PC-9 (cell line): ENCODE measurements at regions not wholly inside any gene's neighbourhood (a gene's known extent, or its start where the extent isn't known, plus 50 kb on each side); places are given as distances from the start of the nearest gene placed in this dataset.

Source experiments
- BruUV-seq: library from RNA; stranded (reverse); fragments of 400-500 nt; replicated peaks from 2 replicates; lab custom pipeline; 2021; lab: Mats Ljungman, UMichigan
- CTCF ChIA-PET: fragments of 300-600 bp; sonication (Branson Sonifier 250); formaldehyde crosslinking; loops from one replicate; lab custom pipeline; 2022; ENCODE audit warnings: antibody characterized with exemption; lab: Charles Lee
- POLR2A ChIA-PET: fragments of 300-600 bp; sonication (Branson Sonifier 250); formaldehyde crosslinking; loops from one replicate; lab custom pipeline; 2022; ENCODE audit warnings: antibody characterized with exemption; ENCODE audit not compliant: unreplicated experiment; lab: Charles Lee
- DNase-seq, 2 experiments: peaks; one replicate each; pipeline versions ENCODE4 v3.0.0 to v3.0.0-alpha.2; 2015 to 2022; ENCODE audit warnings: mixed read lengths in 1 of 2
- H2AFZ ChIP-seq: fragments of 200-600 bp; sonication (generic); 2 replicates; pipeline ENCODE4 v1.8.1; 2017; ENCODE audit warnings: antibody characterized with exemption
- H3F3A ChIP-seq: fragments of 200-600 bp; sonication (generic); 2 replicates; pipeline ENCODE4 v1.8.1; 2017; ENCODE audit warnings: antibody characterized with exemption, mild to moderate bottlenecking, low read depth; ENCODE audit not compliant: insufficient read depth
- H3K27ac ChIP-seq: fragments of 200-600 bp; sonication (generic); 2 replicates; pipeline ENCODE4 v1.6.1; 2016; ENCODE audit warnings: mixed run types
- H3K27me3 ChIP-seq: fragments of 200-600 bp; sonication (generic); 2 replicates; pipeline ENCODE4 v1.6.1; 2016; ENCODE audit warnings: low read depth, mixed run types; ENCODE audit not compliant: insufficient read depth
- H3K36me3 ChIP-seq: fragments of 200-600 bp; sonication (generic); 2 replicates; pipeline ENCODE4 v1.6.1; 2016; ENCODE audit warnings: low read depth, mixed run types
- H3K4me1 ChIP-seq: fragments of 200-600 bp; sonication (generic); replicated peaks from 2 replicates; pipeline ENCODE4 v1.6.1; 2016; ENCODE audit warnings: mixed run types; ENCODE audit not compliant: insufficient read depth
- H3K4me2 ChIP-seq: fragments of 200-600 bp; sonication (generic); 2 replicates; pipeline ENCODE4 v1.6.1; 2017; ENCODE audit warnings: mixed run types
- H3K4me3 ChIP-seq: fragments of 200-600 bp; sonication (generic); 2 replicates; pipeline ENCODE4 v1.6.1; 2016; ENCODE audit warnings: mixed run types
- H3K79me2 ChIP-seq: fragments of 200-600 bp; sonication (generic); 2 replicates; pipeline ENCODE4 v1.6.1; 2017; ENCODE audit warnings: low read depth, mixed run types
- H3K9me2 ChIP-seq: fragments of 200-600 bp; sonication (generic); 2 replicates; pipeline ENCODE4 v1.8.1; 2017; ENCODE audit warnings: mild to moderate bottlenecking; ENCODE audit not compliant: insufficient read depth
- H3K9me3 ChIP-seq: fragments of 200-600 bp; sonication (generic); 2 replicates; pipeline ENCODE4 v1.8.1; 2016; ENCODE audit warnings: low read depth; ENCODE audit not compliant: insufficient read depth
- H4K20me1 ChIP-seq: fragments of 200-600 bp; sonication (generic); 2 replicates; pipeline ENCODE4 v1.8.1; 2017; ENCODE audit not compliant: insufficient read depth
- CTCF ChIP-seq: fragments of 200-600 bp; sonication (generic); conservative IDR thresholded peaks from 2 replicates; pipeline ENCODE4 v1.6.1; 2017; ENCODE audit warnings: mixed run types, antibody characterized with exemption, mild to moderate bottlenecking, moderate library complexity
- EZH2 ChIP-seq: fragments of 200-600 bp; sonication (generic); IDR thresholded peaks from 2 replicates; pipeline ENCODE4 v1.8.0; 2017; ENCODE audit warnings: antibody characterized with exemption, low read depth
- intact Hi-C: fragments of 100-400 bp; cut with micrococcal nuclease; formaldehyde crosslinking; loops from one replicate; pipeline ENCODE4 v1.10.0; 2022; ENCODE audit not compliant: unreplicated experiment

DNA sequence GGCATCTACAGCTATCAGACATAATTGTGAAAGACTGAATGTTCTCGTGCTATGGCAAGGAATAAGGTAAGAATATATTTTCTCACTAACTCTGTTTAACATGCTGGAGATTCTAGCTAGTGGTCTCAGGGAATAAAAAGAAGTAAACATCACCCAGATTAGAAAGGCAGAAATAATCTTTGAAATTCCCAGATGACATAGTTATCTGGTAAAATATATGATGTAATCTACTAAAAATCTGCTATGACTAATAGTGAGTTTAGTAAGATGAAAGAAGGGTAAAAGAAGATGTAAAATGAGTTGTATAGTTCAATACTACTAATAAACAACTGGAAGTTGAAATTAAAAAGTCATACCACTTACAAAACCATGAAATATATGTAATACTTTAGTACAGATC, 134.2 kb downstream of the DSC3 start:
- H3K4me1 ChIP-seq, result no peaks in the 10 kb centered on the region
- H3K36me3 ChIP-seq, result no peaks in the 10 kb centered on the region
- H3F3A ChIP-seq, result no peaks in the 10 kb centered on the region
- DNase-seq, result no peak
- H3K27ac ChIP-seq, result no peak overlapping the region
- intact Hi-C loops, result no loop called here
- no TSS peak for BruUV-seq
- ChIA-PET POLR2A (no interaction called here), CTCF (no interaction called here)
- H3K4me3 ChIP-seq, result no peak overlapping the region
- no peaks in the 10 kb centered on the region for H3K27me3 ChIP-seq
- H4K20me1 ChIP-seq, result no peaks in the 10 kb centered on the region
- no peaks in the 10 kb centered on the region for H3K79me2 ChIP-seq
- TF ChIP-seq CTCF (no peak), EZH2 (no peak)
- no peaks in the 10 kb centered on the region for H3K9me3 ChIP-seq
- H2AFZ ChIP-seq, result no peak overlapping the region
- no peaks in the 10 kb centered on the region for H3K9me2 ChIP-seq
- no peak overlapping the region for H3K4me2 ChIP-seq

DNA sequence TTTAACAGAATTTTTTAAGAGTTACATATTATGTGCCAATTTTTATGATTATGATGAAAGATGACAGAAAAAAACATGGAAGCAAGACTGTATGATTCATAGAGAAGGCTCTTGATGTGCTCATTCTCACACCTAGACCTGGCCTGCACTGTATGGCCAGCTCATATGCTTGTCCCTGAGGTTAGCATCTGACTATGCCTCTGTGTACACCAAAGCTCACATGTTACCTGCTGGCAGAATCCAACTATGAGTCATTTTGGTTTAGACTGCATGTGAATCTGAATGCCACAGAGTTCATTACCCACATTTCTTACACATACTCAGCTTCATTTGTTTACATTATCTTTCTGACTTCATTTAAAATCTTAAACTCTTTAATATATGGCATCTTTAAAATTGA, 139.0 kb downstream of the DSC3 start:
- Histone ChIP-seq H3K4me1 (no peaks in the 10 kb centered on the region), H3F3A (no peaks in the 10 kb centered on the region), H2AFZ (no peak overlapping the region), H3K9me2 (no peaks in the 10 kb centered on the region), H3K27ac (no peak overlapping the region), H3K27me3 (no peaks in the 10 kb centered on the region), H3K36me3 (no peaks in the 10 kb centered on the region), H3K4me3 (no peak overlapping the region), H3K9me3 (no peaks in the 10 kb centered on the region), H4K20me1 (no peaks in the 10 kb centered on the region), H3K4me2 (no peak overlapping the region), H3K79me2 (no peaks in the 10 kb centered on the region)
- no peak for TF ChIP-seq EZH2
- TF ChIP-seq CTCF, result no peak
- CTCF ChIA-PET, result no interaction called here
- POLR2A ChIA-PET, result no interaction called here
- peak in 1 of 2 experiments; percentile 2 for DNase-seq
- no TSS peak for BruUV-seq
- intact Hi-C loops, result no loop called here

GRCh38 chr18:30889519-30890301, 152.8 kb downstream of the DSC3 start:
- intact Hi-C loops, result no loop called here
- no peak overlapping the region for H3K27ac ChIP-seq
- H3K4me3 ChIP-seq, result no peak overlapping the region
- H4K20me1 ChIP-seq, result no peaks in the 10 kb centered on the region
- H3K27me3 ChIP-seq, result no peaks in the 10 kb centered on the region
- H3K4me1 ChIP-seq, result no peaks in the 10 kb centered on the region
- peak in 1 of 2 experiments; percentile 4 for DNase-seq
- H2AFZ ChIP-seq, result no peak overlapping the region
- ChIA-PET CTCF (interaction anchor here (1.0 kb wide), 1 partner anchor 1016 kb away, joined by 5 read pairs; no protein-coding TSS in a partner anchor), POLR2A (no interaction called here)
- no peak overlapping the region for H3K4me2 ChIP-seq
- H3K36me3 ChIP-seq, result no peaks in the 10 kb centered on the region
- no peaks in the 10 kb centered on the region for H3K9me2 ChIP-seq
- H3F3A ChIP-seq, result no peaks in the 10 kb centered on the region
- H3K79me2 ChIP-seq, result no peaks in the 10 kb centered on the region
- BruUV-seq, result no TSS peak
- H3K9me3 ChIP-seq, result no peaks in the 10 kb centered on the region
- TF ChIP-seq EZH2 (no peak), CTCF (no peak; the same call in 1 of the 2 replicates)
